ENCODE measurements at regions not wholly inside any gene's neighbourhood (a gene's known extent, or its start where the extent isn't known, plus 50 kb on each side); places are given as distances from the start of the nearest gene placed in this dataset.

DNA sequence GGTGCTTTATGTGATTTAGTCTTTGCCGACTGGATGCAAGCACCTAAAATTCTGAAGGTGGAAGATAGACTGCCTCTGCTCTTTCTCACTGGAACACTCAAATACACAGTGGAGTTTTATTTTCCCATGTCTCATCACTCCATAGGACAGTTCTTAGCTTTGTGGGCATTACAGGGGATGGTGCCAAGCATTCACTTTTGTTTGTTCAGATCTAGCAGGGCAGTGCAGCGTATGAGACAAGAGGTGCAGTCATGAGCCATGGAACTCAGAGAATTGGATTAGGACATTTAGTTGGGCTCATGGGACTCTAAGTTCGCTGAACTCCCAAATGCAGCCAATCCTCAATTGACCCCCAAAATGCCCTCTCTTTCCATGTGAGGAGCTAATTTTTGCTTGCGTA lies 1136.9 kb upstream of the PRKX start:
- Histone ChIP-seq H3K4me2 (ENCODE audit: control insufficient read depth, extremely low read depth, insufficient read depth, low read depth, low read length) (no peak overlapping the region), H3K9ac (ENCODE audit: control insufficient read depth, extremely low read depth, insufficient read depth, low read length) (no peak overlapping the region), H3K79me2 (ENCODE audit: control insufficient read depth, insufficient read depth, low read length) (no peaks in the 10 kb centered on the region), H3K9me3 (ENCODE audit: control insufficient read depth, low read depth, low read length) (no peaks in the 10 kb centered on the region), H4K20me1 (ENCODE audit: control insufficient read depth, extremely low read depth, insufficient read depth, low read length) (no peaks in the 10 kb centered on the region), H3K9me1 (ENCODE audit: control insufficient read depth, extremely low read depth, insufficient read depth, low read length) (no peaks in the 10 kb centered on the region), H2AFZ (ENCODE audit: control insufficient read depth, low read length) (no peak overlapping the region), H3K27ac (ENCODE audit: control insufficient read depth, insufficient read depth, low read length) (no peak overlapping the region), H3K4me3 (ENCODE audit: control insufficient read depth in 2 of 3, extremely low read depth in 1 of 3, insufficient read depth in 2 of 3, low read depth in 1 of 3, low read length in 3 of 3) (no peak overlapping the region), H3K4me1 (ENCODE audit: control insufficient read depth, extremely low read depth, insufficient read depth, low read length) (no peaks in the 10 kb centered on the region), H3K36me3 (ENCODE audit: control insufficient read depth in 2 of 2, extremely low read depth in 1 of 2, insufficient read depth in 2 of 2, low read length in 2 of 2) (no peaks in the 10 kb centered on the region), H3K27me3 (ENCODE audit: control insufficient read depth, extremely low read depth, insufficient read depth, low read length) (no peaks in the 10 kb centered on the region)
- TF ChIP-seq, protein P1, sequence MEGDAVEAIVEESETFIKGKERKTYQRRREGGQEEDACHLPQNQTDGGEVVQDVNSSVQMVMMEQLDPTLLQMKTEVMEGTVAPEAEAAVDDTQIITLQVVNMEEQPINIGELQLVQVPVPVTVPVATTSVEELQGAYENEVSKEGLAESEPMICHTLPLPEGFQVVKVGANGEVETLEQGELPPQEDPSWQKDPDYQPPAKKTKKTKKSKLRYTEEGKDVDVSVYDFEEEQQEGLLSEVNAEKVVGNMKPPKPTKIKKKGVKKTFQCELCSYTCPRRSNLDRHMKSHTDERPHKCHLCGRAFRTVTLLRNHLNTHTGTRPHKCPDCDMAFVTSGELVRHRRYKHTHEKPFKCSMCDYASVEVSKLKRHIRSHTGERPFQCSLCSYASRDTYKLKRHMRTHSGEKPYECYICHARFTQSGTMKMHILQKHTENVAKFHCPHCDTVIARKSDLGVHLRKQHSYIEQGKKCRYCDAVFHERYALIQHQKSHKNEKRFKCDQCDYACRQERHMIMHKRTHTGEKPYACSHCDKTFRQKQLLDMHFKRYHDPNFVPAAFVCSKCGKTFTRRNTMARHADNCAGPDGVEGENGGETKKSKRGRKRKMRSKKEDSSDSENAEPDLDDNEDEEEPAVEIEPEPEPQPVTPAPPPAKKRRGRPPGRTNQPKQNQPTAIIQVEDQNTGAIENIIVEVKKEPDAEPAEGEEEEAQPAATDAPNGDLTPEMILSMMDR (optimal IDR thresholded peaks at IDR 0.05 in 1 of 3, IDR thresholded peaks at IDR 0.05 in 1 of 3, conservative IDR thresholded peaks at IDR 0.05 in 1 of 3; ENCODE audit: extremely low read depth in 1 of 3, insufficient read depth in 2 of 3, low read length in 3 of 3): no peak
- TF ChIP-seq EZH2 (IDR thresholded peaks at IDR 0.05; ENCODE audit: low read length): no peak
- FAIRE-seq: no peak
- dilution Hi-C loops (cut with MboI; ENCODE audit: extremely low pct_ligation_motif_present, low sequenced_read_pairs): no loop called here
- no peak for DNase-seq (ENCODE audit: low read depth, low spot score)

DNA sequence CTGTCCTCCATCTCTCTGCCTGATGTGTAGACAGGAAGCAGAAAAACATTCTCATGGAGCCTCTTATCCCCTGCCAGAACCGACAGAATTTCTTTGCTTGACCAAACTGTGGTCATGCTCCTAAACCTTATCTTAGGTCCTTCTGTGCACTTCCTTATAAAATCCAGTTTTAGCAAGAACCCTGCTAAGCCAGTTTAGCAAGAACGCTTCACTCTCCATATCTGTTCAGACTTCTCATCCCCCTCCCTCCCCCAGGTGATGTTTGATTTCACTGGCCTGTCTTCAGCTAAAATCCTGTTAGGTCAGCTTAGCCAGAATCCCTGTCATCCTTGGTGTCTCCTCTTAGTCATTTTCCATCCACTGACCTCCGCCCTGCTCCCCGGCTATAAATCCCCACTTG lies 1130.9 kb upstream of the PRKX start:
- no peaks in the 10 kb centered on the region for H3K79me2 ChIP-seq (ENCODE audit: control insufficient read depth, insufficient read depth, low read length)
- no peak overlapping the region for H3K4me2 ChIP-seq (ENCODE audit: control insufficient read depth, extremely low read depth, insufficient read depth, low read depth, low read length)
- no peak overlapping the region for H2AFZ ChIP-seq (ENCODE audit: control insufficient read depth, low read length)
- H3K27me3 ChIP-seq (ENCODE audit: control insufficient read depth, extremely low read depth, insufficient read depth, low read length): no peaks in the 10 kb centered on the region
- H3K36me3 ChIP-seq (ENCODE audit: control insufficient read depth in 2 of 2, extremely low read depth in 1 of 2, insufficient read depth in 2 of 2, low read length in 2 of 2): no peaks in the 10 kb centered on the region
- FAIRE-seq (no peak), DNase-seq (ENCODE audit: low read depth, low spot score) (no peak)
- H4K20me1 ChIP-seq (ENCODE audit: control insufficient read depth, extremely low read depth, insufficient read depth, low read length): no peaks in the 10 kb centered on the region
- no peak overlapping the region for H3K4me3 ChIP-seq (ENCODE audit: control insufficient read depth in 2 of 3, extremely low read depth in 1 of 3, insufficient read depth in 2 of 3, low read depth in 1 of 3, low read length in 3 of 3)
- no peaks in the 10 kb centered on the region for H3K4me1 ChIP-seq (ENCODE audit: control insufficient read depth, extremely low read depth, insufficient read depth, low read length)
- TF ChIP-seq EZH2 (IDR thresholded peaks at IDR 0.05; ENCODE audit: low read length): no peak
- TF ChIP-seq, protein P1 (optimal IDR thresholded peaks at IDR 0.05 in 1 of 3, IDR thresholded peaks at IDR 0.05 in 1 of 3, conservative IDR thresholded peaks at IDR 0.05 in 1 of 3; ENCODE audit: extremely low read depth in 1 of 3, insufficient read depth in 2 of 3, low read length in 3 of 3): no peak
- no peaks in the 10 kb centered on the region for H3K9me1 ChIP-seq (ENCODE audit: control insufficient read depth, extremely low read depth, insufficient read depth, low read length)
- H3K9me3 ChIP-seq (ENCODE audit: control insufficient read depth, low read depth, low read length): no peaks in the 10 kb centered on the region
- H3K27ac ChIP-seq (ENCODE audit: control insufficient read depth, insufficient read depth, low read length): no peak overlapping the region
- no peak overlapping the region for H3K9ac ChIP-seq (ENCODE audit: control insufficient read depth, extremely low read depth, insufficient read depth, low read length)
- dilution Hi-C loops (cut with MboI; ENCODE audit: extremely low pct_ligation_motif_present, low sequenced_read_pairs): no loop called here
